SK-N-SH (cell line): ENCODE measurements at regions not wholly inside any gene's neighbourhood (a gene's known extent, or its start where the extent isn't known, plus 50 kb on each side); places are given as distances from the start of the nearest gene placed in this dataset.

Experiments used
- CTCF ChIA-PET: fragments of 300-600, 350-600 bp; formaldehyde crosslinking; extraction: SDS; loops from one replicate; lab custom pipeline; 2021; lab: Yijun Ruan, JAX
- POLR2A ChIA-PET: fragments of 350-600 bp; sonication (Branson Sonifier 250); formaldehyde crosslinking; extraction: SDS; loops from one replicate; lab custom pipeline; 2020; ENCODE audit warnings: antibody characterized with exemption, inconsistent platforms; lab: Yijun Ruan, JAX
- DNase-seq: peaks from one replicate; pipeline ENCODE4 v3.0.0; 2012
- H2AFZ ChIP-seq: fragments of 200-600 bp; sonication (generic); 2 replicates; pipeline ENCODE4 v1.8.1; 2016; ENCODE audit warnings: antibody characterized with exemption, mild to moderate bottlenecking, low read depth
- H3F3A ChIP-seq: fragments of 200-600 bp; sonication (generic); replicated peaks from 2 replicates; pipeline ENCODE3; 2016; ENCODE audit warnings: antibody characterized with exemption, mild to moderate bottlenecking; ENCODE audit not compliant: insufficient read depth
- H3K27ac ChIP-seq, 2 experiments: fragments of 200-500 bp in 1 of 2; fragments of 200-600 bp in 1 of 2; sonication (Bioruptor generic) in 1 of 2; sonication (generic), shearing (Covaris generic) in 1 of 2; 2 replicates each; pipeline versions ENCODE4 v1.5.1 to v1.6.1; 2014 to 2016; ENCODE audit warnings: low read depth in 2 of 2, inconsistent platforms in 1 of 2, low read length in 1 of 2, mild to moderate bottlenecking in 1 of 2, mixed read lengths in 1 of 2
- H3K27me3 ChIP-seq: fragments of 200-600 bp; sonication (generic), shearing (Covaris generic); 2 replicates; pipeline ENCODE4 v1.6.1; 2016; ENCODE audit warnings: mixed run types; ENCODE audit not compliant: insufficient read depth
- H3K36me3 ChIP-seq, 2 experiments: fragments of 200-500 bp in 1 of 2; fragments of 200-600 bp in 1 of 2; sonication (Bioruptor generic) in 1 of 2; sonication (generic) in 1 of 2; replicated peaks in 1 of 2; 2 replicates each; pipeline versions ENCODE3 to v1.5.1; 2014 to 2016; ENCODE audit warnings: low read length in 1 of 2, mild to moderate bottlenecking in 1 of 2; ENCODE audit not compliant: insufficient read depth in 2 of 2, control insufficient read depth in 1 of 2
- H3K4me1 ChIP-seq, 2 experiments: fragments of 200-500 bp in 1 of 2; fragments of 200-600 bp in 1 of 2; sonication (Bioruptor generic) in 1 of 2; sonication (generic), shearing (Covaris generic) in 1 of 2; 2 replicates each; pipeline versions ENCODE4 v1.5.1 to v1.6.1; 2014 to 2016; ENCODE audit warnings: low read depth in 1 of 2, low read length in 1 of 2, mixed run types in 1 of 2; ENCODE audit not compliant: insufficient read depth in 2 of 2, control insufficient read depth in 1 of 2
- H3K4me2 ChIP-seq: fragments of 200-600 bp; sonication (generic), shearing (Covaris generic); 2 replicates; pipeline ENCODE4 v1.6.1; 2017; ENCODE audit warnings: mixed run types
- H3K4me3 ChIP-seq, 2 experiments: fragments of 200-500 bp in 1 of 2; fragments of 200-600 bp in 1 of 2; sonication (Bioruptor generic) in 1 of 2; sonication (generic), shearing (Covaris generic) in 1 of 2; 2 replicates each; pipeline versions ENCODE4 v1.5.1 to v1.8.1; 2014 to 2016; ENCODE audit warnings: low read depth in 2 of 2, inconsistent platforms in 1 of 2, low read length in 1 of 2, mild to moderate bottlenecking in 1 of 2, mixed read lengths in 1 of 2, moderate library complexity in 1 of 2
- H3K79me2 ChIP-seq: fragments of 200-600 bp; sonication (generic); 2 replicates; pipeline ENCODE4 v1.8.1; 2017; ENCODE audit warnings: mild to moderate bottlenecking; ENCODE audit not compliant: insufficient read depth
- H3K9ac ChIP-seq: fragments of 200-600 bp; sonication (generic); 2 replicates; pipeline ENCODE4 v1.6.1; 2017; ENCODE audit warnings: mixed run types
- H3K9me2 ChIP-seq: fragments of 200-600 bp; sonication (generic); 2 replicates; pipeline ENCODE4 v1.6.1; 2017; ENCODE audit warnings: mixed run types
- H3K9me3 ChIP-seq: fragments of 200-600 bp; sonication (generic); 2 replicates; pipeline ENCODE4 v1.6.1; 2017; ENCODE audit warnings: mixed run types, mild to moderate bottlenecking, moderate library complexity
- H4K20me1 ChIP-seq: fragments of 200-600 bp; sonication (generic); 2 replicates; pipeline ENCODE4 v1.6.1; 2017; ENCODE audit warnings: mild to moderate bottlenecking, mixed run types; ENCODE audit not compliant: insufficient read depth
- CHD2 ChIP-seq: fragments of 150-350 bp; IDR thresholded peaks from 2 replicates; pipeline ENCODE4 v1.6.1; 2018; ENCODE audit warnings: low read length; ENCODE audit not compliant: partially characterized antibody
- ELF1 ChIP-seq: IDR thresholded peaks from 2 replicates; pipeline ENCODE4 v1.4.0; 2012
- EP300 ChIP-seq, 2 experiments: IDR thresholded peaks; 2 replicates each; pipeline versions ENCODE4 v1.4.0 to v1.6.1; 2012; ENCODE audit warnings: borderline replicate concordance in 1 of 2, low read depth in 1 of 2, low read length in 1 of 2
- FOXJ3 ChIP-seq: sonication (generic); formaldehyde crosslinking; IDR thresholded peaks from 2 replicates; pipeline ENCODE4 v1.5.1; 2020; ENCODE audit warnings: mild to moderate bottlenecking, missing genetic modification reagents
- FOXM1 ChIP-seq: IDR thresholded peaks from 2 replicates; pipeline ENCODE4 v1.4.0; 2012; ENCODE audit warnings: low read depth, mild to moderate bottlenecking
- GABPA ChIP-seq: IDR thresholded peaks from 2 replicates; pipeline ENCODE4 v1.4.0; 2012; ENCODE audit warnings: low read depth, mild to moderate bottlenecking
- MEF2A ChIP-seq: IDR thresholded peaks from 2 replicates; pipeline ENCODE4 v1.4.0; 2012; ENCODE audit warnings: low read depth, borderline replicate concordance
- MXI1 ChIP-seq: IDR thresholded peaks from 2 replicates; pipeline ENCODE4 v1.6.1; 2012; ENCODE audit warnings: mild to moderate bottlenecking, low read depth, low read length, improper control_type of control experiment
- NRF1 ChIP-seq: IDR thresholded peaks from 2 replicates; pipeline ENCODE4 v1.6.1; 2012; ENCODE audit warnings: low read depth, mild to moderate bottlenecking, low read length
- RAD21 ChIP-seq: IDR thresholded peaks from 2 replicates; pipeline ENCODE4 v1.6.1; 2012; ENCODE audit warnings: mild to moderate bottlenecking, low read length
- RFX5 ChIP-seq: IDR thresholded peaks from 2 replicates; pipeline ENCODE4 v1.6.1; 2012; ENCODE audit warnings: mild to moderate bottlenecking, improper control_type of control experiment, low read length
- RXRA ChIP-seq: IDR thresholded peaks from 2 replicates; pipeline ENCODE4 v1.4.0; 2012; ENCODE audit warnings: low read depth, mild to moderate bottlenecking, borderline replicate concordance
- SIN3A ChIP-seq: IDR thresholded peaks from 2 replicates; pipeline ENCODE4 v1.6.1; 2012; ENCODE audit warnings: low read depth, mild to moderate bottlenecking, low read length, moderate library complexity, borderline replicate concordance
- TAF1 ChIP-seq: IDR thresholded peaks from 2 replicates; pipeline ENCODE4 v1.6.1; 2012; ENCODE audit warnings: low read depth, mild to moderate bottlenecking, low read length, moderate library complexity, borderline replicate concordance
- TCF12 ChIP-seq: IDR thresholded peaks from 2 replicates; pipeline ENCODE4 v1.4.0; 2012
- TEAD4 ChIP-seq: IDR thresholded peaks from 2 replicates; pipeline ENCODE4 v1.4.0; 2012; ENCODE audit warnings: mild to moderate bottlenecking, borderline replicate concordance; ENCODE audit not compliant: insufficient read depth
- YY1 ChIP-seq: IDR thresholded peaks from 2 replicates; pipeline ENCODE4 v1.4.0; 2012; ENCODE audit warnings: low read depth, mild to moderate bottlenecking
- WGBS: methylation state at CpG from one replicate; pipeline ENCODE4 v1.1.6; 2017; ENCODE audit warnings: low lambda C conversion rate; 5-methylcytosine and 5-hydroxymethylcytosine counted together
- TF ChIP-seq, protein P1 (sequence below): IDR thresholded peaks from 2 replicates; pipeline ENCODE4 v1.4.0; 2012; ENCODE audit warnings: low read depth
- TF ChIP-seq, protein P2 (sequence below): IDR thresholded peaks from 2 replicates; pipeline ENCODE4 v1.4.0; 2012; ENCODE audit warnings: low read depth, borderline replicate concordance
- TF ChIP-seq, protein P3 (sequence below): fragments of 150-350 bp; IDR thresholded peaks from 2 replicates; pipeline ENCODE4 v1.6.1; 2017; ENCODE audit warnings: antibody characterized with exemption, low read length, low read depth, borderline replicate concordance

DNA sequence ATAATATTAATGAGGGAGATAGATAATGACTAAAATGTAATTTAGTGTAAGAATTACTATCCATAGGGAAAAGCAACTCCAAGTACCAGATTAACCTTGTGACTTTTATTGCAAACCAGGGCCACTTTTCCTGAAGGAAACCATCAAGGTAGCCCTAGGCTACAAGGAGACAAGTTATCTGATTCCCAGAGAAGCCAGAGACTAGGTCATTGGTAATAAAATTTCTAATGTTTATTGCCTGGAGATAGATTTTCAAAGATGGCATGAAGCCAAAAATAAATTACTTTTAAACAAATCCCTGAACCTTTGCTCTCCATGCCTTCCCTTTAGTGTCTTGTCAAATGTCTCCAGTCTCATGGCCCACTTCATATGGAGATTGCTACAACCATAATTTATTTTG lies 610.1 kb upstream of the SLC10A2 start:
- H3K36me3 ChIP-seq = no peaks in the 10 kb centered on the region
- H3K9ac ChIP-seq = no peak overlapping the region
- no peaks in the 10 kb centered on the region for H3K4me1 ChIP-seq
- no peak overlapping the region for H3K27ac ChIP-seq
- H3F3A ChIP-seq = no peaks in the 10 kb centered on the region
- H3K4me2 ChIP-seq = no peak overlapping the region
- no peaks in the 10 kb centered on the region for H3K9me2 ChIP-seq
- H3K27me3 ChIP-seq = no peaks in the 10 kb centered on the region
- no peaks in the 10 kb centered on the region for H4K20me1 ChIP-seq
- no peak overlapping the region for H2AFZ ChIP-seq
- H3K79me2 ChIP-seq = no peaks in the 10 kb centered on the region
- no peak overlapping the region for H3K4me3 ChIP-seq
- TF ChIP-seq TEAD4 (no peak), RFX5 (no peak), MXI1 (no peak), SIN3A (no peak), GABPA (no peak), ELF1 (no peak), RAD21 (no peak), NRF1 (no peak), FOXJ3 (CRISPR knock-in tag) (no peak)
- TF ChIP-seq, protein P1, sequence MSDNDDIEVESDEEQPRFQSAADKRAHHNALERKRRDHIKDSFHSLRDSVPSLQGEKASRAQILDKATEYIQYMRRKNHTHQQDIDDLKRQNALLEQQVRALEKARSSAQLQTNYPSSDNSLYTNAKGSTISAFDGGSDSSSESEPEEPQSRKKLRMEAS = no peak
- TF ChIP-seq, all 33 proteins: peak for 0
- ChIA-PET POLR2A (no interaction called here), CTCF (no interaction called here)
- DNase-seq = no peak
- no peaks in the 10 kb centered on the region for H3K9me3 ChIP-seq

DNA sequence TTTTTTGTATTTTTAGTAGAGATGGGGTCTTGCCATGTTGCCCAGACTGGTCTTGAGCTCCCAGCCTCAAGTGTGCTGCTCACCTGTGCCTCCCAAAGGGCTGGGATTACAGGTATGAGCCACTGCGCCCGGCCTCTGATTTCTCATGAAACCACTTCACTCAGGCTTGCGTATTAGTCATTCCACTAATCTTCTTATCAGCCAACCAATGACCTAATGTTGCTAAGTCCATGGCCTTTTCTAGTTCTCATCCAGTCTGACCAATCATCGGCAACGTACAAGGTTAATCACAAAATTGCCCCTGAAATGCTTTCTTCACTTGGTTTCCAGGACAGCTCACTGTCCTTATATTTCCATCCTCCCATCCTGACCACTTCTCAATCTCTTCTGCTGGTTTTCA lies 605.3 kb upstream of the SLC10A2 start:
- H3K4me1 ChIP-seq = no peaks in the 10 kb centered on the region; a peak in 1 of 4 replicates
- POLR2A ChIA-PET = no interaction called here
- TF ChIP-seq YY1 (no peak), TEAD4 (no peak), TCF12 (no peak), FOXM1 (no peak), RXRA (no peak)
- TF ChIP-seq, protein P2, sequence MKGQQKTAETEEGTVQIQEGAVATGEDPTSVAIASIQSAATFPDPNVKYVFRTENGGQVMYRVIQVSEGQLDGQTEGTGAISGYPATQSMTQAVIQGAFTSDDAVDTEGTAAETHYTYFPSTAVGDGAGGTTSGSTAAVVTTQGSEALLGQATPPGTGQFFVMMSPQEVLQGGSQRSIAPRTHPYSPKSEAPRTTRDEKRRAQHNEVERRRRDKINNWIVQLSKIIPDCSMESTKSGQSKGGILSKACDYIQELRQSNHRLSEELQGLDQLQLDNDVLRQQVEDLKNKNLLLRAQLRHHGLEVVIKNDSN = no peak
- TF ChIP-seq, all 33 proteins: peak for 0
- WGBS = 61% methylated on average over 5 of the region's 5 CpGs
- Histone ChIP-seq H3K36me3 (no peaks in the 10 kb centered on the region), H3K9me3 (no peaks in the 10 kb centered on the region), H2AFZ (no peak overlapping the region), H3K4me3 (no peak overlapping the region), H4K20me1 (no peaks in the 10 kb centered on the region), H3K27me3 (no peaks in the 10 kb centered on the region), H3K9me2 (no peaks in the 10 kb centered on the region), H3K4me2 (no peak overlapping the region), H3K27ac (no peak overlapping the region), H3K79me2 (no peaks in the 10 kb centered on the region), H3F3A (no peaks in the 10 kb centered on the region), H3K9ac (no peak overlapping the region)
- CTCF ChIA-PET = no interaction called here
- no peak for DNase-seq

DNA sequence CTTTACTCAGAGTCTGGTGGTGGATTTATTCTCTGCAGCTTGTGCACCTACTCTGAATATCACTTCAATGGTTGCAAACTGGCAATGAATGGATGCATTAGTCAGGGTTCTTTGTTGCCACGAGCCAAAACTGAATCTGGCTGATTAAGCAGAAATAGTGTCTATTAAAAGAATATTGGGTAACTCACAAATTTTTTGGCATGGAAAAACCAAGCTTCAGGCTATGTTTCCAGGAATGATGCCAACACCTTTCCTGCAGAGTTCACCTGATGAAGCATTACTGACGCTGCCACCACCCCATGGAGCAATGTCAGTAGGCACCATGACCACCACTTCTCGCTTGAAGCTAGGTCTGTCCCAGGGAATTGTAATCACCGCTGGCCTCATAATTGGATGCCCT lies 597.8 kb upstream of the SLC10A2 start:
- no peak overlapping the region for H2AFZ ChIP-seq
- no peaks in the 10 kb centered on the region for H3K79me2 ChIP-seq
- H3K27ac ChIP-seq = no peak overlapping the region
- H3K36me3 ChIP-seq = no peaks in the 10 kb centered on the region
- 32% methylated on average over 4 of the region's 4 CpGs for WGBS
- peaks cover 0 to 2% of the 10 kb centered on the region in 2 experiments; a peak in 2 of 4 replicates for H3K4me1 ChIP-seq
- no peaks in the 10 kb centered on the region for H3K27me3 ChIP-seq
- no peak overlapping the region for H3K4me2 ChIP-seq
- H3K9ac ChIP-seq = no peak overlapping the region
- POLR2A ChIA-PET = no interaction called here
- H3F3A ChIP-seq = no peaks in the 10 kb centered on the region
- H3K9me3 ChIP-seq = no peaks in the 10 kb centered on the region
- H4K20me1 ChIP-seq = no peaks in the 10 kb centered on the region
- H3K9me2 ChIP-seq = no peaks in the 10 kb centered on the region
- CTCF ChIA-PET = no interaction called here
- DNase-seq = no peak
- H3K4me3 ChIP-seq = no peak overlapping the region
- TF ChIP-seq EP300 (IDR thresholded peaks at IDR 0.05; ENCODE audit: borderline replicate concordance in 1 of 2, low read depth in 1 of 2, low read length in 1 of 2) (no peak), GABPA (no peak), NRF1 (no peak), MEF2A (no peak), CHD2 (no peak), SIN3A (no peak), TAF1 (no peak)
- TF ChIP-seq, protein P3, sequence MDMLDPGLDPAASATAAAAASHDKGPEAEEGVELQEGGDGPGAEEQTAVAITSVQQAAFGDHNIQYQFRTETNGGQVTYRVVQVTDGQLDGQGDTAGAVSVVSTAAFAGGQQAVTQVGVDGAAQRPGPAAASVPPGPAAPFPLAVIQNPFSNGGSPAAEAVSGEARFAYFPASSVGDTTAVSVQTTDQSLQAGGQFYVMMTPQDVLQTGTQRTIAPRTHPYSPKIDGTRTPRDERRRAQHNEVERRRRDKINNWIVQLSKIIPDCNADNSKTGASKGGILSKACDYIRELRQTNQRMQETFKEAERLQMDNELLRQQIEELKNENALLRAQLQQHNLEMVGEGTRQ = no peak
- TF ChIP-seq, protein P1 = no peak
- TF ChIP-seq, all 33 proteins: peak for 0
